ENCODE measurements at regions not wholly inside any gene's neighbourhood (a gene's known extent, or its start where the extent isn't known, plus 50 kb on each side); places are given as distances from the start of the nearest gene placed in this dataset.

DNA sequence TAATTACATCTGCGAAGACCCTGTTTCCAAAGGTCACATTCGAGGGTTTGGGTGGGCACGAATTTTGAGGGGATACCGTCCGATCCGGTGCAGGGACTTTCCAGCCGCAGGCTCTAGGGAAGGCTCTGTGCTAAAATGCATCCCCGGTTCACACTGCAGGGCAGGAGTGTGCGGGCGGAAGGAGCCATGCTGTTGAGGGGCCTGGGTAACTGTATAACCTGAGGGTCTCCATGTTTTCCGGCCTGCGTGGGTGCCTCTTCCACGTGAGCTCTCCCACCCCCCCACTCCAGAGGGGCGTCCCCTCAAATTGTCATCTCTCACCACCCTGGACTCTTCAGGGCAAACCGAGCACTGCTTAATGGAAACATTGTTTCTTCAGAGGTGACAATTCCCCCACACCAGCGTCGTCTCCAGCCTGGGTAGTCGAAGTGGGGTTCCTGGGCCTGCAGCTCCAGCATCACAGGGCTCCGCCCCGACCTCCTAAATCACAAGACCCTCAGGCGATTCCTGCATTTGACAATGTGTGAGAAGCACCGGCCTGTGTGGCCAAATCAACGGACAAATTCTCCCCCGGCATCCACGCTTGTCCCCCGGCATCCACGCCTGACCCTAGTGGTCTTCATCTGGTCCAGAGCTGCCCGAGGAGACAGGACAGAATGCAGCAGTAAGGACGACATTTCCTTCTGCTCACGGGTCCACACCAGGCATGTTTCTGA is 51.2 kb downstream of the FOXL3 start:
- Histone ChIP-seq H3K4me1 (ENCODE audit: control insufficient read depth, insufficient read depth, low read length) (no peaks in the 10 kb centered on the region), H3K9me3 (ENCODE audit: control insufficient read depth, insufficient read depth, low read length) (no peaks in the 10 kb centered on the region), H3K36me3 (ENCODE audit: control insufficient read depth, insufficient read depth, low read length) (no peaks in the 10 kb centered on the region), H3K4me3 (ENCODE audit: low read length) (no peak overlapping the region), H3K27ac (ENCODE audit: low read length) (no peak overlapping the region), H3K27me3 (ENCODE audit: control insufficient read depth, insufficient read depth, low read length) (no peaks in the 10 kb centered on the region)
- intact Hi-C loops (cut with micrococcal nuclease), result no loop called here
- TF ChIP-seq, protein P1, sequence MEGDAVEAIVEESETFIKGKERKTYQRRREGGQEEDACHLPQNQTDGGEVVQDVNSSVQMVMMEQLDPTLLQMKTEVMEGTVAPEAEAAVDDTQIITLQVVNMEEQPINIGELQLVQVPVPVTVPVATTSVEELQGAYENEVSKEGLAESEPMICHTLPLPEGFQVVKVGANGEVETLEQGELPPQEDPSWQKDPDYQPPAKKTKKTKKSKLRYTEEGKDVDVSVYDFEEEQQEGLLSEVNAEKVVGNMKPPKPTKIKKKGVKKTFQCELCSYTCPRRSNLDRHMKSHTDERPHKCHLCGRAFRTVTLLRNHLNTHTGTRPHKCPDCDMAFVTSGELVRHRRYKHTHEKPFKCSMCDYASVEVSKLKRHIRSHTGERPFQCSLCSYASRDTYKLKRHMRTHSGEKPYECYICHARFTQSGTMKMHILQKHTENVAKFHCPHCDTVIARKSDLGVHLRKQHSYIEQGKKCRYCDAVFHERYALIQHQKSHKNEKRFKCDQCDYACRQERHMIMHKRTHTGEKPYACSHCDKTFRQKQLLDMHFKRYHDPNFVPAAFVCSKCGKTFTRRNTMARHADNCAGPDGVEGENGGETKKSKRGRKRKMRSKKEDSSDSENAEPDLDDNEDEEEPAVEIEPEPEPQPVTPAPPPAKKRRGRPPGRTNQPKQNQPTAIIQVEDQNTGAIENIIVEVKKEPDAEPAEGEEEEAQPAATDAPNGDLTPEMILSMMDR (IDR thresholded peaks at IDR 0.05), result no peak
- Mint-ChIP-seq H3K4me1 (no peaks in the 10 kb centered on the region), H3K27ac (no peak overlapping the region), H3K36me3 (no peaks in the 10 kb centered on the region), H3K9me3 (no peaks in the 10 kb centered on the region), H3K4me3 (no peak overlapping the region), H3K27me3 (ENCODE audit: low read depth in 2 of 2) (peaks cover 0 to 2% of the 10 kb centered on the region in 2 donors)
- no peak for ATAC-seq
- WGBS (ENCODE audit: insufficient coverage), result 89% methylated on average over 30 of the region's 30 CpGs
- DNase-seq, result no peak

DNA sequence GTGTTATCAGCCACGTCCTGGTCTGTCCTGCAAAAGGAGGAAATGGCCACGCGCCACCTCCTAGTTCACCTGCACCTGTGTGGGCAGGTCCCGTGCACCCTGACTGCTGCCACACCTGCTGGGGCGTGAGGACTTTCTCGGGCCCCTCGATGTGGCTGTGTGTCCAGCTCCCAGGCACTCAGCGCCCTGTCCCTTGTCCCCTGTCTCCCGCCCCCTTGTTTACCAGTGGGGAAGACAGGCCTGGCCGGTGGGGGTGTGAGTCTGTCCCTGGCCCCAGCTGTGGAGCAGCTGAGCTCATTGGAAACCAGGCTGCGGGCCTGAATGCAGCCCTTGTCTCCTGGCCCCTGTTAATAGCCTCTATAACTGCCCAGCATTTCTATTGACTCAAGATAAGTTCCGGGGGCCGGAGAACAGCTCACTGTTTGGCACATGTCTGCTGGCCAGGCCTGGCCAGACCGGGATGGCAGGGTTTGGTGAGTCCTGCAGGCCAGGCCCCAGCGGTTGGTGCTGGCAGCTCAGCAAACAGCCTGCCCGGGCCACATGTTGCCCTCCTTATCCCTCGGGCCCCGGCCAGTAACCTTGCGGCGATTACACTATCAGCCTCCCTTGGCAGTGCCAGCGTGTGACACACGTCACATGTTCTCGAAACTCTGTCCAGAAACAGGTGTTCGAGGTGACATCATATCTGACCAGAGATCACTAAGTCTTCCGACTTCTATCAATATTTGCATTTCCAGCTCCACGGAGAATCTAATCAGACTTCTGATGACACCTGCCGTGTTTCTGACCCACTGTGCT is 52.1 kb downstream of the FOXL3 start:
- WGBS (ENCODE audit: insufficient coverage), result 87% methylated on average over 27 of the region's 27 CpGs
- H3K4me3 Mint-ChIP-seq, result no peak overlapping the region
- Histone ChIP-seq H3K9me3 (ENCODE audit: control insufficient read depth, insufficient read depth, low read length) (no peaks in the 10 kb centered on the region), H3K27me3 (ENCODE audit: control insufficient read depth, insufficient read depth, low read length) (no peaks in the 10 kb centered on the region), H3K36me3 (ENCODE audit: control insufficient read depth, insufficient read depth, low read length) (no peaks in the 10 kb centered on the region), H3K27ac (ENCODE audit: low read length) (no peak overlapping the region), H3K4me3 (ENCODE audit: low read length) (no peak overlapping the region), H3K4me1 (ENCODE audit: control insufficient read depth, insufficient read depth, low read length) (no peaks in the 10 kb centered on the region)
- H3K36me3 Mint-ChIP-seq, result no peaks in the 10 kb centered on the region
- no peak overlapping the region for H3K27ac Mint-ChIP-seq
- H3K4me1 Mint-ChIP-seq, result no peaks in the 10 kb centered on the region
- no peak for ATAC-seq
- H3K9me3 Mint-ChIP-seq, result no peaks in the 10 kb centered on the region
- H3K27me3 Mint-ChIP-seq (ENCODE audit: low read depth in 2 of 2), result peaks cover 0 to 2% of the 10 kb centered on the region in 2 donors
- TF ChIP-seq, protein P1 (IDR thresholded peaks at IDR 0.05), result no peak
- no peak for DNase-seq
- intact Hi-C loops (cut with micrococcal nuclease), result no loop called here

DNA sequence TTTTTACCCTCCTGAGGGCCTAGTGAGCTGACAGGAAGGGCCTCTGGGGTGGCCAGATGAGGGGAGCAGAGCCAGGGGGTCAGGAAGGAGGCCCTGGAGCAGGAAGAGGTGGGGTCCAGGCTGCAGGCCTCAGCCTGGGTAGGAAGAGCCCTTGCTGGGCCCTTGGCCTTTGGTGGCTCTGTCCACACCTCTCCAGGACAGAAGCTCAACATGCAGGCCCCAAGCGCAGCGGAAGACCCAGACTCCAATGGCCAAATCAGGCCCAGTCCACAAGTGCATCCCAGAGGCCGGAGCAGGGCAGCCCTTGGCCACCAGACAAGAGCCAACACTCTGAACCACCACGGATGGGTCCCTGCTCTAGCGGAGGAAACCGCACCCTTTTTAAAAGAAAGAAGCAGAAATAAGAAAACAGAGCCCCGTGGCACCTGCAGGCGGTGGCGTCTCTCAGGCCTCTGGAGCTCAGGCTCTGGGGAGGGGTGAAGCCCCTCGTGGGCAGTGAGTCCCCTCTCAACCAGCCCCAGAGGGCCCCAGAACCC is 52.8 kb downstream of the FOXL3 start:
- no peak overlapping the region for H3K4me3 Mint-ChIP-seq
- H3K9me3 Mint-ChIP-seq, result no peaks in the 10 kb centered on the region
- no peaks in the 10 kb centered on the region for H3K36me3 Mint-ChIP-seq
- no peaks in the 10 kb centered on the region for H3K4me1 Mint-ChIP-seq
- peaks cover 0 to 2% of the 10 kb centered on the region in 2 donors for H3K27me3 Mint-ChIP-seq (ENCODE audit: low read depth in 2 of 2)
- H3K4me3 ChIP-seq (ENCODE audit: low read length), result no peak overlapping the region
- H3K27ac Mint-ChIP-seq, result no peak overlapping the region
- H3K27me3 ChIP-seq (ENCODE audit: control insufficient read depth, insufficient read depth, low read length), result no peaks in the 10 kb centered on the region
- no peak for ATAC-seq
- H3K9me3 ChIP-seq (ENCODE audit: control insufficient read depth, insufficient read depth, low read length), result no peaks in the 10 kb centered on the region
- TF ChIP-seq, protein P1 (IDR thresholded peaks at IDR 0.05), result no peak
- H3K4me1 ChIP-seq (ENCODE audit: control insufficient read depth, insufficient read depth, low read length), result no peaks in the 10 kb centered on the region
- WGBS (ENCODE audit: insufficient coverage), result 73% methylated on average over 10 of the region's 10 CpGs
- intact Hi-C loops (cut with micrococcal nuclease), result no loop called here
- DNase-seq, result no peak
- no peaks in the 10 kb centered on the region for H3K36me3 ChIP-seq (ENCODE audit: control insufficient read depth, insufficient read depth, low read length)
- no peak overlapping the region for H3K27ac ChIP-seq (ENCODE audit: low read length)

All from natural killer cell (primary cell).